ENCODE measurements at regions not wholly inside any gene's neighbourhood (a gene's known extent, or its start where the extent isn't known, plus 50 kb on each side); places are given as distances from the start of the nearest gene placed in this dataset.

GRCh38 chr10:28963539-28964221 is 286.4 kb downstream of the BAMBI start:
- Histone ChIP-seq H3K4me1 (ENCODE audit: control insufficient read depth, insufficient read depth, low read length, poor library complexity, severe bottlenecking) (no peaks in the 10 kb centered on the region), H3K9me3 (ENCODE audit: control insufficient read depth, low read length) (peaks cover 3% of the 10 kb centered on the region), H3K27ac (ENCODE audit: low read depth, low read length, severe bottlenecking) (no peak overlapping the region), H3K4me3 (ENCODE audit: extremely low read depth, insufficient read depth, low read length, poor library complexity, severe bottlenecking) (no peak overlapping the region), H3K36me3 (ENCODE audit: control insufficient read depth, insufficient read depth, low read length) (no peaks in the 10 kb centered on the region)
- WGBS, 2 experiments (ENCODE audit: insufficient coverage in 2 of 2), result 90 to 96% methylated on average over 4 to 5 of the region's 5 CpGs

GRCh38 chr10:28965937-28966336 is 288.6 kb downstream of the BAMBI start:
- no peak overlapping the region for H3K27ac ChIP-seq (ENCODE audit: low read depth, low read length, severe bottlenecking)
- peaks cover 3% of the 10 kb centered on the region for H3K9me3 ChIP-seq (ENCODE audit: control insufficient read depth, low read length)
- no peaks in the 10 kb centered on the region for H3K36me3 ChIP-seq (ENCODE audit: control insufficient read depth, insufficient read depth, low read length)
- no peak overlapping the region for H3K4me3 ChIP-seq (ENCODE audit: extremely low read depth, insufficient read depth, low read length, poor library complexity, severe bottlenecking)
- WGBS, 2 experiments (ENCODE audit: insufficient coverage in 2 of 2), result 96 to 97% methylated on average over 2 of the region's 3 CpGs
- H3K4me1 ChIP-seq (ENCODE audit: control insufficient read depth, insufficient read depth, low read length, poor library complexity, severe bottlenecking), result no peaks in the 10 kb centered on the region

GRCh38 chr10:28967031-28967430 is 289.7 kb downstream of the BAMBI start:
- 100% methylated on average over 1 of the region's 2 CpGs; no CpG with 5 or more reads in 1 of the 2 experiments for WGBS, 2 experiments (ENCODE audit: insufficient coverage in 2 of 2)
- H3K27ac ChIP-seq (ENCODE audit: low read depth, low read length, severe bottlenecking), result no peak overlapping the region
- H3K4me1 ChIP-seq (ENCODE audit: control insufficient read depth, insufficient read depth, low read length, poor library complexity, severe bottlenecking), result no peaks in the 10 kb centered on the region
- no peaks in the 10 kb centered on the region for H3K36me3 ChIP-seq (ENCODE audit: control insufficient read depth, insufficient read depth, low read length)
- no peak overlapping the region for H3K4me3 ChIP-seq (ENCODE audit: extremely low read depth, insufficient read depth, low read length, poor library complexity, severe bottlenecking)
- peaks cover 3% of the 10 kb centered on the region for H3K9me3 ChIP-seq (ENCODE audit: control insufficient read depth, low read length)

- Histone ChIP-seq H3K4me1 (ENCODE audit: control insufficient read depth, insufficient read depth, low read length, poor library complexity, severe bottlenecking) (no peaks in the 10 kb centered on the region), H3K4me3 (ENCODE audit: extremely low read depth, insufficient read depth, low read length, poor library complexity, severe bottlenecking) (no peak overlapping the region), H3K36me3 (ENCODE audit: control insufficient read depth, insufficient read depth, low read length) (no peaks in the 10 kb centered on the region), H3K27ac (ENCODE audit: low read depth, low read length, severe bottlenecking) (no peak overlapping the region), H3K9me3 (ENCODE audit: control insufficient read depth, low read length) (no peaks in the 10 kb centered on the region)
- 75 to 94% methylated on average over 3 to 4 of the region's 4 CpGs for WGBS, 2 experiments (ENCODE audit: insufficient coverage in 2 of 2)
Measured at GRCh38 chr10:28969413-28969812, 292.1 kb downstream of the BAMBI start.

- no peak overlapping the region for H3K27ac ChIP-seq (ENCODE audit: low read depth, low read length, severe bottlenecking)
- H3K36me3 ChIP-seq (ENCODE audit: control insufficient read depth, insufficient read depth, low read length), result no peaks in the 10 kb centered on the region
- no peaks in the 10 kb centered on the region for H3K4me1 ChIP-seq (ENCODE audit: control insufficient read depth, insufficient read depth, low read length, poor library complexity, severe bottlenecking)
- WGBS, 2 experiments (ENCODE audit: insufficient coverage in 2 of 2), result 100% methylated on average over 3 of the region's 6 CpGs
- H3K9me3 ChIP-seq (ENCODE audit: control insufficient read depth, low read length), result no peaks in the 10 kb centered on the region
- H3K4me3 ChIP-seq (ENCODE audit: extremely low read depth, insufficient read depth, low read length, poor library complexity, severe bottlenecking), result no peak overlapping the region
Measured at GRCh38 chr10:28970231-28970630, 292.9 kb downstream of the BAMBI start.

- Histone ChIP-seq H3K36me3 (ENCODE audit: control insufficient read depth, insufficient read depth, low read length) (no peaks in the 10 kb centered on the region), H3K4me1 (ENCODE audit: control insufficient read depth, insufficient read depth, low read length, poor library complexity, severe bottlenecking) (peaks cover 3% of the 10 kb centered on the region), H3K27ac (ENCODE audit: low read depth, low read length, severe bottlenecking) (no peak overlapping the region), H3K4me3 (ENCODE audit: extremely low read depth, insufficient read depth, low read length, poor library complexity, severe bottlenecking) (no peak overlapping the region), H3K9me3 (ENCODE audit: control insufficient read depth, low read length) (no peaks in the 10 kb centered on the region)
- WGBS, 2 experiments (ENCODE audit: insufficient coverage in 2 of 2), result 88% methylated on average over 3 of the region's 6 CpGs; no CpG with 5 or more reads in 1 of the 2 experiments
Measured at GRCh38 chr10:28971255-28971654, 293.9 kb downstream of the BAMBI start.

- 86 to 100% methylated on average over 3 to 4 of the region's 5 CpGs for WGBS, 2 experiments (ENCODE audit: insufficient coverage in 2 of 2)
- H3K4me3 ChIP-seq (ENCODE audit: extremely low read depth, insufficient read depth, low read length, poor library complexity, severe bottlenecking), result no peak overlapping the region
- H3K36me3 ChIP-seq (ENCODE audit: control insufficient read depth, insufficient read depth, low read length), result no peaks in the 10 kb centered on the region
- H3K9me3 ChIP-seq (ENCODE audit: control insufficient read depth, low read length), result no peaks in the 10 kb centered on the region
- H3K4me1 ChIP-seq (ENCODE audit: control insufficient read depth, insufficient read depth, low read length, poor library complexity, severe bottlenecking), result peaks cover 3% of the 10 kb centered on the region
- H3K27ac ChIP-seq (ENCODE audit: low read depth, low read length, severe bottlenecking), result no peak overlapping the region
Measured at GRCh38 chr10:28971764-28972163, 294.4 kb downstream of the BAMBI start.

- no peaks in the 10 kb centered on the region for H3K36me3 ChIP-seq (ENCODE audit: control insufficient read depth, insufficient read depth, low read length)
- no peaks in the 10 kb centered on the region for H3K9me3 ChIP-seq (ENCODE audit: control insufficient read depth, low read length)
- WGBS, 2 experiments (ENCODE audit: insufficient coverage in 2 of 2), result 92 to 94% methylated on average over 9 to 11 of the region's 12 CpGs
- peaks cover 3% of the 10 kb centered on the region for H3K4me1 ChIP-seq (ENCODE audit: control insufficient read depth, insufficient read depth, low read length, poor library complexity, severe bottlenecking)
- H3K4me3 ChIP-seq (ENCODE audit: extremely low read depth, insufficient read depth, low read length, poor library complexity, severe bottlenecking), result no peak overlapping the region
- H3K27ac ChIP-seq (ENCODE audit: low read depth, low read length, severe bottlenecking), result no peak overlapping the region
Measured at GRCh38 chr10:28973309-28973972, 296.1 kb downstream of the BAMBI start.

GRCh38 chr10:28975891-28976531 is 298.7 kb downstream of the BAMBI start:
- H3K4me3 ChIP-seq (ENCODE audit: extremely low read depth, insufficient read depth, low read length, poor library complexity, severe bottlenecking), result no peak overlapping the region
- H3K27ac ChIP-seq (ENCODE audit: low read depth, low read length, severe bottlenecking), result no peak overlapping the region
- H3K4me1 ChIP-seq (ENCODE audit: control insufficient read depth, insufficient read depth, low read length, poor library complexity, severe bottlenecking), result peaks cover 3% of the 10 kb centered on the region
- no peaks in the 10 kb centered on the region for H3K9me3 ChIP-seq (ENCODE audit: control insufficient read depth, low read length)
- no peaks in the 10 kb centered on the region for H3K36me3 ChIP-seq (ENCODE audit: control insufficient read depth, insufficient read depth, low read length)
- 55 to 60% methylated on average over 4 to 5 of the region's 10 CpGs for WGBS, 2 experiments (ENCODE audit: insufficient coverage in 2 of 2)

GRCh38 chr10:28977518-28977917 is 300.2 kb downstream of the BAMBI start:
- H3K36me3 ChIP-seq (ENCODE audit: control insufficient read depth, insufficient read depth, low read length), result no peaks in the 10 kb centered on the region
- H3K9me3 ChIP-seq (ENCODE audit: control insufficient read depth, low read length), result no peaks in the 10 kb centered on the region
- no peak overlapping the region for H3K4me3 ChIP-seq (ENCODE audit: extremely low read depth, insufficient read depth, low read length, poor library complexity, severe bottlenecking)
- H3K4me1 ChIP-seq (ENCODE audit: control insufficient read depth, insufficient read depth, low read length, poor library complexity, severe bottlenecking), result peaks cover 3% of the 10 kb centered on the region
- no peak overlapping the region for H3K27ac ChIP-seq (ENCODE audit: low read depth, low read length, severe bottlenecking)
- WGBS, 2 experiments (ENCODE audit: insufficient coverage in 2 of 2), result 100% methylated on average over 1 of the region's 2 CpGs; no CpG with 5 or more reads in 1 of the 2 experiments
